SK-N-SH (cell line): ENCODE measurements at regions not wholly inside any gene's neighbourhood (a gene's known extent, or its start where the extent isn't known, plus 50 kb on each side); places are given as distances from the start of the nearest gene placed in this dataset.

ENCODE experiments used
- CTCF ChIA-PET: fragments of 300-600, 350-600 bp; formaldehyde crosslinking; extraction: SDS; loops from one replicate; lab custom pipeline; 2021; lab: Yijun Ruan, JAX
- POLR2A ChIA-PET: fragments of 350-600 bp; sonication (Branson Sonifier 250); formaldehyde crosslinking; extraction: SDS; loops from one replicate; lab custom pipeline; 2020; ENCODE audit warnings: antibody characterized with exemption, inconsistent platforms; lab: Yijun Ruan, JAX
- DNase-seq: peaks from one replicate; pipeline ENCODE4 v3.0.0; 2012
- H2AFZ ChIP-seq: fragments of 200-600 bp; sonication (generic); 2 replicates; pipeline ENCODE4 v1.8.1; 2016; ENCODE audit warnings: antibody characterized with exemption, mild to moderate bottlenecking, low read depth
- H3F3A ChIP-seq: fragments of 200-600 bp; sonication (generic); replicated peaks from 2 replicates; pipeline ENCODE3; 2016; ENCODE audit warnings: antibody characterized with exemption, mild to moderate bottlenecking; ENCODE audit not compliant: insufficient read depth
- H3K27ac ChIP-seq, 2 experiments: fragments of 200-500 bp in 1 of 2; fragments of 200-600 bp in 1 of 2; sonication (Bioruptor generic) in 1 of 2; sonication (generic), shearing (Covaris generic) in 1 of 2; 2 replicates each; pipeline versions ENCODE4 v1.5.1 to v1.6.1; 2014 to 2016; ENCODE audit warnings: low read depth in 2 of 2, inconsistent platforms in 1 of 2, low read length in 1 of 2, mild to moderate bottlenecking in 1 of 2, mixed read lengths in 1 of 2
- H3K27me3 ChIP-seq: fragments of 200-600 bp; sonication (generic), shearing (Covaris generic); 2 replicates; pipeline ENCODE4 v1.6.1; 2016; ENCODE audit warnings: mixed run types; ENCODE audit not compliant: insufficient read depth
- H3K36me3 ChIP-seq, 2 experiments: fragments of 200-500 bp in 1 of 2; fragments of 200-600 bp in 1 of 2; sonication (Bioruptor generic) in 1 of 2; sonication (generic) in 1 of 2; replicated peaks in 1 of 2; 2 replicates each; pipeline versions ENCODE3 to v1.5.1; 2014 to 2016; ENCODE audit warnings: low read length in 1 of 2, mild to moderate bottlenecking in 1 of 2; ENCODE audit not compliant: insufficient read depth in 2 of 2, control insufficient read depth in 1 of 2
- H3K4me1 ChIP-seq, 2 experiments: fragments of 200-500 bp in 1 of 2; fragments of 200-600 bp in 1 of 2; sonication (Bioruptor generic) in 1 of 2; sonication (generic), shearing (Covaris generic) in 1 of 2; 2 replicates each; pipeline versions ENCODE4 v1.5.1 to v1.6.1; 2014 to 2016; ENCODE audit warnings: low read depth in 1 of 2, low read length in 1 of 2, mixed run types in 1 of 2; ENCODE audit not compliant: insufficient read depth in 2 of 2, control insufficient read depth in 1 of 2
- H3K4me2 ChIP-seq: fragments of 200-600 bp; sonication (generic), shearing (Covaris generic); 2 replicates; pipeline ENCODE4 v1.6.1; 2017; ENCODE audit warnings: mixed run types
- H3K4me3 ChIP-seq, 2 experiments: fragments of 200-500 bp in 1 of 2; fragments of 200-600 bp in 1 of 2; sonication (Bioruptor generic) in 1 of 2; sonication (generic), shearing (Covaris generic) in 1 of 2; 2 replicates each; pipeline versions ENCODE4 v1.5.1 to v1.8.1; 2014 to 2016; ENCODE audit warnings: low read depth in 2 of 2, inconsistent platforms in 1 of 2, low read length in 1 of 2, mild to moderate bottlenecking in 1 of 2, mixed read lengths in 1 of 2, moderate library complexity in 1 of 2
- H3K79me2 ChIP-seq: fragments of 200-600 bp; sonication (generic); 2 replicates; pipeline ENCODE4 v1.8.1; 2017; ENCODE audit warnings: mild to moderate bottlenecking; ENCODE audit not compliant: insufficient read depth
- H3K9ac ChIP-seq: fragments of 200-600 bp; sonication (generic); 2 replicates; pipeline ENCODE4 v1.6.1; 2017; ENCODE audit warnings: mixed run types
- H3K9me2 ChIP-seq: fragments of 200-600 bp; sonication (generic); 2 replicates; pipeline ENCODE4 v1.6.1; 2017; ENCODE audit warnings: mixed run types
- H3K9me3 ChIP-seq: fragments of 200-600 bp; sonication (generic); 2 replicates; pipeline ENCODE4 v1.6.1; 2017; ENCODE audit warnings: mixed run types, mild to moderate bottlenecking, moderate library complexity
- H4K20me1 ChIP-seq: fragments of 200-600 bp; sonication (generic); 2 replicates; pipeline ENCODE4 v1.6.1; 2017; ENCODE audit warnings: mild to moderate bottlenecking, mixed run types; ENCODE audit not compliant: insufficient read depth
- CHD2 ChIP-seq: fragments of 150-350 bp; IDR thresholded peaks from 2 replicates; pipeline ENCODE4 v1.6.1; 2018; ENCODE audit warnings: low read length; ENCODE audit not compliant: partially characterized antibody
- FOSL2 ChIP-seq: IDR thresholded peaks from 2 replicates; pipeline ENCODE4 v1.4.0; 2012; ENCODE audit warnings: low read depth, mild to moderate bottlenecking, moderate library complexity, borderline replicate concordance
- GATA2 ChIP-seq: sonication (generic); formaldehyde crosslinking; IDR thresholded peaks from 2 replicates; pipeline ENCODE4 v1.5.0; 2020; ENCODE audit warnings: mild to moderate bottlenecking, missing genetic modification reagents
- IRF3 ChIP-seq: fragments of 150-350 bp; IDR thresholded peaks from 2 replicates; pipeline ENCODE4 v1.6.1; 2016; ENCODE audit warnings: mild to moderate bottlenecking, low read depth, low read length
- JUND ChIP-seq: IDR thresholded peaks from 2 replicates; pipeline ENCODE4 v1.4.0; 2012
- MEF2A ChIP-seq: IDR thresholded peaks from 2 replicates; pipeline ENCODE4 v1.4.0; 2012; ENCODE audit warnings: low read depth, borderline replicate concordance
- MXI1 ChIP-seq: IDR thresholded peaks from 2 replicates; pipeline ENCODE4 v1.6.1; 2012; ENCODE audit warnings: mild to moderate bottlenecking, low read depth, low read length, improper control_type of control experiment
- NFIC ChIP-seq: IDR thresholded peaks from 2 replicates; pipeline ENCODE4 v1.4.0; 2012; ENCODE audit warnings: borderline replicate concordance
- NRF1 ChIP-seq: IDR thresholded peaks from 2 replicates; pipeline ENCODE4 v1.6.1; 2012; ENCODE audit warnings: low read depth, mild to moderate bottlenecking, low read length
- POLR2AphosphoS5 ChIP-seq: IDR thresholded peaks from 2 replicates; pipeline ENCODE4 v1.6.1; 2012; ENCODE audit warnings: low read depth, low read length
- RCOR1 ChIP-seq: fragments of 150-350 bp; IDR thresholded peaks from 2 replicates; pipeline ENCODE4 v1.6.1; 2017; ENCODE audit warnings: antibody characterized with exemption, low read length
- REST ChIP-seq: IDR thresholded peaks from 2 replicates; pipeline ENCODE4 v1.6.1; 2012; ENCODE audit warnings: mild to moderate bottlenecking, low read depth, low read length, moderate library complexity
- RFX5 ChIP-seq: IDR thresholded peaks from 2 replicates; pipeline ENCODE4 v1.6.1; 2012; ENCODE audit warnings: mild to moderate bottlenecking, improper control_type of control experiment, low read length
- SIN3A ChIP-seq: IDR thresholded peaks from 2 replicates; pipeline ENCODE4 v1.6.1; 2012; ENCODE audit warnings: low read depth, mild to moderate bottlenecking, low read length, moderate library complexity, borderline replicate concordance
- TAF1 ChIP-seq: IDR thresholded peaks from 2 replicates; pipeline ENCODE4 v1.6.1; 2012; ENCODE audit warnings: low read depth, mild to moderate bottlenecking, low read length, moderate library complexity, borderline replicate concordance
- TCF12 ChIP-seq: IDR thresholded peaks from 2 replicates; pipeline ENCODE4 v1.4.0; 2012
- USF1 ChIP-seq: IDR thresholded peaks from 2 replicates; pipeline ENCODE4 v1.4.0; 2012; ENCODE audit warnings: low read depth, borderline replicate concordance
- WGBS: methylation state at CpG from one replicate; pipeline ENCODE4 v1.1.6; 2017; ENCODE audit warnings: low lambda C conversion rate; 5-methylcytosine and 5-hydroxymethylcytosine counted together
- TF ChIP-seq, protein P1 (sequence below): IDR thresholded peaks from 2 replicates; pipeline ENCODE4; 2012

GRCh38 chr2:19454125-19454524 is 95.7 kb upstream of the OSR1 start (continued):
- TF ChIP-seq REST (no peak), TCF12 (no peak)
- TF ChIP-seq, all 33 proteins: peak for 0

DNA sequence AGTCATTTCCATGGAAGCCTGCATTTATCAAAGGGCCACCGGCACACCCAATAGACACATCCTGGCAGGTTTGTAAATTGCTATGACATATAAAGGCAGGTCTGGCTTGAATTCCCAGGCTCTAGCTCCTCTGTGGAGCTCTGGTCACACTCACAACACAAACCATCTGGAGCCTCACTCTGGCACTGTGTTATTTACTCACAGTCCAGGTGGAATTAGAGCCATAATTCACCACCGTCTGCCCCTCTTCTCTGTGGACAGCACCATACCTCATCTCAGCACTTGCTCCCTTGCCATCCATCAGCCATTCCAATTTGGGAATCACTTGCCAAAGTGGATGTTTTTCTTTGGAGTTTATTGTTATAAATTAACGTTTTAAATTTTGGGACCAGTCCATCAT is 84.3 kb upstream of the OSR1 start:
- WGBS: 25% methylated on average over 3 of the region's 3 CpGs
- CTCF ChIA-PET: no interaction called here
- TF ChIP-seq JUND (no peak), NFIC (no peak), RCOR1 (no peak), TAF1 (no peak), GATA2 (CRISPR knock-in tag) (no peak), MXI1 (no peak), CHD2 (no peak), MEF2A (no peak), USF1 (no peak), FOSL2 (no peak), NRF1 (no peak), IRF3 (no peak), SIN3A (no peak), POLR2AphosphoS5 (no peak), RFX5 (no peak)
- TF ChIP-seq, protein P1, sequence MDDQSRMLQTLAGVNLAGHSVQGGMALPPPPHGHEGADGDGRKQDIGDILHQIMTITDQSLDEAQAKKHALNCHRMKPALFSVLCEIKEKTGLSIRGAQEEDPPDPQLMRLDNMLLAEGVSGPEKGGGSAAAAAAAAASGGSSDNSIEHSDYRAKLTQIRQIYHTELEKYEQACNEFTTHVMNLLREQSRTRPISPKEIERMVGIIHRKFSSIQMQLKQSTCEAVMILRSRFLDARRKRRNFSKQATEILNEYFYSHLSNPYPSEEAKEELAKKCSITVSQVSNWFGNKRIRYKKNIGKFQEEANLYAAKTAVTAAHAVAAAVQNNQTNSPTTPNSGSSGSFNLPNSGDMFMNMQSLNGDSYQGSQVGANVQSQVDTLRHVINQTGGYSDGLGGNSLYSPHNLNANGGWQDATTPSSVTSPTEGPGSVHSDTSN: no peak
- TF ChIP-seq, all 33 proteins: peak for 0
- Histone ChIP-seq H3K9ac (no peak overlapping the region), H3K9me2 (no peaks in the 10 kb centered on the region), H3K4me3 (no peak overlapping the region), H3K4me1 (no peaks in the 10 kb centered on the region), H4K20me1 (no peaks in the 10 kb centered on the region), H3K27me3 (peaks cover 33% of the 10 kb centered on the region), H3K36me3 (no peaks in the 10 kb centered on the region), H3K4me2 (no peak overlapping the region), H3F3A (no peaks in the 10 kb centered on the region), H2AFZ (no peak overlapping the region), H3K27ac (no peak overlapping the region), H3K79me2 (no peaks in the 10 kb centered on the region), H3K9me3 (no peaks in the 10 kb centered on the region)
- POLR2A ChIA-PET: no interaction called here
- DNase-seq: no peak
